Ishikawa (cell line): ENCODE measurements at regions not wholly inside any gene's neighbourhood (a gene's known extent, or its start where the extent isn't known, plus 50 kb on each side); places are given as distances from the start of the nearest gene placed in this dataset.

Experiments
- CEBPB ChIP-seq: IDR thresholded peaks from 2 replicates; pipeline ENCODE4 v1.6.1; 2012
- CREB1 ChIP-seq: IDR thresholded peaks from 2 replicates; pipeline ENCODE4 v1.6.1; 2012; ENCODE audit warnings: low read depth
- EP300 ChIP-seq: IDR thresholded peaks from 2 replicates; pipeline ENCODE4 v1.6.1; 2012; ENCODE audit warnings: borderline replicate concordance
- FOXM1 ChIP-seq: IDR thresholded peaks from 2 replicates; pipeline ENCODE4 v1.6.1; 2012; ENCODE audit warnings: low read depth, borderline replicate concordance
- MAX ChIP-seq: IDR thresholded peaks from 2 replicates; pipeline ENCODE4 v1.6.1; 2012
- NFIC ChIP-seq: IDR thresholded peaks from 2 replicates; pipeline ENCODE4 v1.6.1; 2012
- RAD21 ChIP-seq: IDR thresholded peaks from 2 replicates; pipeline ENCODE4 v1.6.1; 2012; ENCODE audit warnings: low read depth
- REST ChIP-seq: IDR thresholded peaks from 2 replicates; pipeline ENCODE4 v1.6.1; 2012; ENCODE audit warnings: low read depth, mild to moderate bottlenecking
- TAF1 ChIP-seq: IDR thresholded peaks from 2 replicates; pipeline ENCODE4 v1.6.1; 2012; ENCODE audit warnings: low read depth, mild to moderate bottlenecking
- TEAD4 ChIP-seq: IDR thresholded peaks from 2 replicates; pipeline ENCODE4 v1.6.1; 2012
- YY1 ChIP-seq: IDR thresholded peaks from 2 replicates; pipeline ENCODE4 v1.6.1; 2012; ENCODE audit warnings: low read depth
- ZBTB7A ChIP-seq: IDR thresholded peaks from 2 replicates; pipeline ENCODE4 v1.6.1; 2012; ENCODE audit warnings: low read depth

DNA sequence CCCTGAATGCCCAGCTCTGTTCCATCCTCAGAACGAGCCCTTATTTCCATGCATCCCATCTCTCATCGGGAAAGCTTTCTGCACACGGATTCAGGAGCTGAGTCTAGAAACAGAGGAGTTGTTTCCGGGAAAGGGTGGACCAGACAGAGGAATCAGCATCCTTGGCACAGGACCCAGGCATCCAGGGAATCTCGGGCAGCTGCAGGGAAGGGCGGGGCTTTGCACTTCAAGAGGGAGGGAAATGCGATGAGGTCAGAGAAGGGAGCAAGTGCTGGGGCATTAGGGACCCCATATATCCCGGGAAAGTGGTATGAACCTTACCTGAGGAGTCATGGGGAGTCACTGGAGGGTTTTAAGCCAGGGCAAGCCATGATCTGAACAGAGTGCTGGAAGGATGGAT lies 68.5 kb downstream of the NPTX2 start:
- TF ChIP-seq YY1 (no peak), EP300 (no peak), CREB1 (no peak), MAX (no peak), FOXM1 (no peak), NFIC (no peak), REST (no peak), CEBPB (no peak), TAF1 (no peak), ZBTB7A (no peak), RAD21 (no peak), TEAD4 (no peak)
